GM13977 (cell line): ENCODE measurements at regions not wholly inside any gene's neighbourhood (a gene's known extent, or its start where the extent isn't known, plus 50 kb on each side); places are given as distances from the start of the nearest gene placed in this dataset.
"Not testable (repeated sequence)": the region's sequence is repeated elsewhere in the genome, so short reads cannot be mapped to it uniquely, and the experiment has no call there.

ENCODE experiments used
- DNase-seq: peaks from one replicate; pipeline ENCODE4 v3.0.0; 2012; ENCODE audit warnings: low spot score
- CTCF ChIP-seq: IDR thresholded peaks from 2 replicates; pipeline ENCODE4 v1.5.1; 2012; ENCODE audit warnings: mild to moderate bottlenecking, control low read depth; ENCODE audit not compliant: insufficient read depth; ENCODE audit errors: extremely low read depth, missing control alignments
- in situ Hi-C: fragments of 300-500 bp; cut with MboI; formaldehyde crosslinking; loops from one replicate; pipeline ENCODE4 v1.12.0; 2022; ENCODE audit warnings: low sequenced_read_pairs, low pct_unique_long_range_greater_than_20kb, mixed read lengths, inconsistent platforms; ENCODE audit not compliant: unreplicated experiment

GRCh38 chr12:103024650-103025049 is 67.2 kb downstream of the ASCL1 start:
- in situ Hi-C loops: no loop called here
- TF ChIP-seq CTCF: no peak
- no peak for DNase-seq

GRCh38 chr12:103026643-103027042 is 69.2 kb downstream of the ASCL1 start:
- in situ Hi-C loops, DNase-seq: not testable (repeated sequence)

DNA sequence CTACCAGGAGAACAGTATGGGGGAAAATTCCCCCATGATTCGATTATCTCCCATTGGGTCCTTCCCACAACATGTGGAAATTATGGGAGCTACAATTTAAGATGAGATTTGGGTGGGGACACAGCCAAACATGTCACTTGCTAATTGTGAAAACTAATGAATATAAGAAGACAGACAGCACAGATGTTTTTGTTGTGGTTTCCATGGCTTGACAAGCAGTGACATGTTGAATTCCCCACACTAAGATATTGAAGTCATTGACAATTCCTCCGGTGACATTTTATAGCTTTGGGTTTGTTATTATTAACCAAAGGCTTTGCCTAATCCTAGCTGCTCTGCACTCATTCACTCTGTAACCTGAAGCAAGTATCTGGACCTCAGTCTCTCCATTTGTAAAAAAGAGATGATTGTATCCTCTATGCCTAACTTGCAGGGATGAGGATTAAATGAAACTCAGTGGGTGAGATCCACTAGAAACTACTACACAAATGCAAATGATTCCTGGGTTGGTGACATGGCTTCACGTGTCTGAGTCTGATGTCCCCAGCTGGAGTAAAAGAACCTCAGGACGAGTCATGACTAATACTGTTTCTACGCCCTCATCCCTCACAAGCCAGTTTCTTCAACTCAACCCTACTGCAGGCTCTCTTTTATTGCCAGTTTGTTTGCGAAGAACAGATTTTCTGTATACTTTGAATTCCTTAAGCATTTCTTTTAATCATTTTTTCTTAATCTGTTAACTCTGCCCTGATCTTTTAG is 71.6 kb downstream of the ASCL1 start:
- TF ChIP-seq CTCF: no peak
- in situ Hi-C loops: no loop called here
- DNase-seq: no peak

DNA sequence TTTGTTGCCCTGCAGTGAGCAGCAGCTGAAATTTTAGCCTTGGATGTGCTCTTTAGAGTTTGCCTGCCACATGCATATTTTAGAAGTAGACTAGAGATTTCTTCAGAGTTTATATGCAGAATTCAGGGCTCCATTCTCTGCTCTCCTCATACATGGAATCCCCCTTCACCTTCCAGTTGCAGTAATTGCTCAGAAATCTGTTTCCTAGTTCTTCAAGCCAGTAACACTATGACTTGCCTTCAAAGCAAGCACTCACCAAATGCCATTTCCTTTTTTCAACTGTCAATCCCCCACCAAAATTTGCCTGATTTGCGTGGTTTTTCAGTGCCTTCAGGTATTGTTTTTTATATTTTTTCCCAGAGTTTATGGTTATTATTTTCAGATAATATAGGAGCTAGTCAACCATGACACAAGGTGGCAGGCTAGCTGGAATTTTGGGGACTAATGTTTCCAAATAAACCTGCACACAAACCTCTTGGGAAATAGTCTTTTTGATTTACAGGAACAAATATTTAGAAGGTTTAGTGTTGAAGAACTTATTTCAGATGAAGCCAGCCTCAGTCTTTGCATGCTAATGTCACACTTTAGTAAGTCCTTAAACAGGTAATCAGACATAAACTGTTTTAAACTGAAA is 79.2 kb downstream of the ASCL1 start:
- in situ Hi-C loops: no loop called here
- no peak for TF ChIP-seq CTCF

DNA sequence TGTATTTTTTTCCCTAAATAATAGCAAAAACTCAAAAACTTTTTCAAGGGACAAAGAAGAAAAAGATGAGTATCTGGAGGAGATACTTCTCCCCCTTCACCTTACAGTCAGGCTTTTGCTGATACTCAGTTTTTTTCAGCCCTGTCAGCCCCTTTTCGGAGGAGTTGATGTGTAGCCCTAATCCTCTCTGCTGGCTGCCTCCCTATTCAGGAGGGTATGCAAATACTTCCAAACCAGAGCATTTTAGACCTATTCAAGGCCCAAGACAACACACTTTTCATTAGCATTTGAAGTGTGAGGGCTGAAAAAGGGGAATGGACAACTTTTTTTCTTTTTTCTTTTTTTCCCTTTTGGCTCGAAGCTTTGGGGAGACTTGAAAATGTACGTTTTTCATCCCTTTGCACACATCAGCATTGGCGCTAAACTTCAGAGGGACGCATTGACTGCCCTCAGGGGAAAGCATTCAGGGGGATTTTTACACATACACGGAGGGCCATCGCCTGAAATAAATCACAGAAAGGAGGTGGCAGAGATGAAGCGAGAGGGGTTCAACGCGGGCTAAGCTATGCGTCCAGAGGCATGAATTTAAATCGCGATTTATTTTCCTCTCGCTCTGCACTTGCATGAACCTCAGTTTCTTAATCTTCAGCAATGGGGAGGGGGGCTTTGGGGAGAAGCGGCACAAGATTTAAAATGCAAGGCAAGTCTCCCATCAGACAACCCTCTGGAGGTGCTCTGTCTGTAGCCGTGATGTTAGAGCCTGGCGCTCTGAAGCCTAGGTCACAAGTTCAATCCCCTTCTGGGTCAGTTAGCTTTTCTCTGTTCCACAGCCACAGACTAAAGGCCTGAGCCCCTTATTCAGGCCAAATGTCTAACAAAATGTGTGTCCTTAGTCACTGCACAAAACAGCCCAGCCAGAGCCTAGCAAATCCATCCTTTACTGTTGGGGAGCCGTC is 86.3 kb downstream of the ASCL1 start:
- in situ Hi-C loops: no loop called here
- DNase-seq: no peak

More for the DNA sequence above, 79.2 kb downstream of the ASCL1 start:
- peak; percentile 20 for DNase-seq

DNA sequence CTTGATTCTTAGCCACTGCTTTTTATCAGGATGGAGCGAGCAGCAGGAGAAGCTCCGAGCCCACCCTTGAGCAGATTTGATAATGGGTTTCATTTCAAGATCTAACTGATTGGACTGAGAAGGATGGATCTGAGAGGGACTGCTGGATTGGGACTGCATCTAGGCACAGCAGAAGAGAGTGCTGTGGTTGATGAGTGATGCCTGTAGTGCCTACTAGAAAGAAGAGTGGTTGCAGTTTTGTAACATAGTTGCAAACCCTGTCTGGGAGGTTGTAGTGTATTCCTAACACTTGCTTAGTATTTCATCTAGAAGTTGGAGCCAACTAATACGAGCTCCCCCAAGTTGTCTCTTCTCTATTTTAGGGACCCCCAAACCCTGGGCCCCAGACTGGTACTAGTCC is 88.7 kb downstream of the ASCL1 start:
- in situ Hi-C loops: no loop called here
- DNase-seq: no peak
- no peak for TF ChIP-seq CTCF

More for the DNA sequence above, 86.3 kb downstream of the ASCL1 start:
- no peak for TF ChIP-seq CTCF
